Esophagus squamous epithelium (tissue), 4 donors: ENCODE measurements at regions not wholly inside any gene's neighbourhood (a gene's known extent, or its start where the extent isn't known, plus 50 kb on each side); places are given as distances from the start of the nearest gene placed in this dataset.

Source experiments
- POLR2A ChIP-seq, 4 donors: fragments of 450-650 bp; IDR thresholded peaks; one replicate each; pipeline ENCODE4 v1.6.1; 2017; ENCODE audit warnings: antibody characterized with exemption in 4 of 4, mild to moderate bottlenecking in 4 of 4, moderate library complexity in 3 of 4
- TF ChIP-seq, protein P1 (sequence below), 6 experiments: fragments of 450-650 bp in 4 of 6; fragments of 200-600 bp in 2 of 6; sonication (generic) in 2 of 6; IDR thresholded peaks; one replicate each; pipeline ENCODE4 v1.5.1; 2016 to 2019; ENCODE audit warnings: antibody characterized with exemption in 6 of 6, mild to moderate bottlenecking in 4 of 6, moderate library complexity in 4 of 6

DNA sequence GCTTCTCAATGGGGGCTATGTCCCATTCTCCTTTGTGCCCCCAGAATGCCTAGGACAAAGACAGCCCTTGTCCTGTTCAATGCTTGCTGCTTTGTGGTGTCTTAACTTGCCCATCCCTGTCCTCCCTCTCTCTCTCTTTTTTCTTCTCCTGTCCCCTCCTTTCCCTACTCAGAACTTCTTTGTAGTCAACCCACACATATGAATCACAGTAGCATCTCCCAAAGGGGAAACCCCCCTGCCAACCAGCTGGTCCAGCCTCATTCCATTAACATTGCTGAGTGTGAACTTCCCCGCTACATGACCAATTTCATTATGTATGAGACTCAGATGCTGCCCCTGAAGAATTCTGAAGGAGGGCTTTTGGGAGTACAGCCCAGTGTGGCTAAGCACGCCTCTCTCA is 408.3 kb downstream of the ENC1 start:
- TF ChIP-seq, protein P1, sequence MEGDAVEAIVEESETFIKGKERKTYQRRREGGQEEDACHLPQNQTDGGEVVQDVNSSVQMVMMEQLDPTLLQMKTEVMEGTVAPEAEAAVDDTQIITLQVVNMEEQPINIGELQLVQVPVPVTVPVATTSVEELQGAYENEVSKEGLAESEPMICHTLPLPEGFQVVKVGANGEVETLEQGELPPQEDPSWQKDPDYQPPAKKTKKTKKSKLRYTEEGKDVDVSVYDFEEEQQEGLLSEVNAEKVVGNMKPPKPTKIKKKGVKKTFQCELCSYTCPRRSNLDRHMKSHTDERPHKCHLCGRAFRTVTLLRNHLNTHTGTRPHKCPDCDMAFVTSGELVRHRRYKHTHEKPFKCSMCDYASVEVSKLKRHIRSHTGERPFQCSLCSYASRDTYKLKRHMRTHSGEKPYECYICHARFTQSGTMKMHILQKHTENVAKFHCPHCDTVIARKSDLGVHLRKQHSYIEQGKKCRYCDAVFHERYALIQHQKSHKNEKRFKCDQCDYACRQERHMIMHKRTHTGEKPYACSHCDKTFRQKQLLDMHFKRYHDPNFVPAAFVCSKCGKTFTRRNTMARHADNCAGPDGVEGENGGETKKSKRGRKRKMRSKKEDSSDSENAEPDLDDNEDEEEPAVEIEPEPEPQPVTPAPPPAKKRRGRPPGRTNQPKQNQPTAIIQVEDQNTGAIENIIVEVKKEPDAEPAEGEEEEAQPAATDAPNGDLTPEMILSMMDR (IDR thresholded peaks at IDR 0.05), result no peak
- TF ChIP-seq POLR2A (IDR thresholded peaks at IDR 0.05), result no peak
